HG02885 (cell line): ENCODE measurements at regions not wholly inside any gene's neighbourhood (a gene's known extent, or its start where the extent isn't known, plus 50 kb on each side); places are given as distances from the start of the nearest gene placed in this dataset.

ENCODE experiments used
- ATAC-seq: cut with Tn5 transposase; IDR thresholded peaks from one replicate; pipeline ENCODE4 v1.9.1; 2021; ENCODE audit warnings: mild to moderate bottlenecking; ENCODE audit not compliant: unreplicated experiment, poor library complexity

DNA sequence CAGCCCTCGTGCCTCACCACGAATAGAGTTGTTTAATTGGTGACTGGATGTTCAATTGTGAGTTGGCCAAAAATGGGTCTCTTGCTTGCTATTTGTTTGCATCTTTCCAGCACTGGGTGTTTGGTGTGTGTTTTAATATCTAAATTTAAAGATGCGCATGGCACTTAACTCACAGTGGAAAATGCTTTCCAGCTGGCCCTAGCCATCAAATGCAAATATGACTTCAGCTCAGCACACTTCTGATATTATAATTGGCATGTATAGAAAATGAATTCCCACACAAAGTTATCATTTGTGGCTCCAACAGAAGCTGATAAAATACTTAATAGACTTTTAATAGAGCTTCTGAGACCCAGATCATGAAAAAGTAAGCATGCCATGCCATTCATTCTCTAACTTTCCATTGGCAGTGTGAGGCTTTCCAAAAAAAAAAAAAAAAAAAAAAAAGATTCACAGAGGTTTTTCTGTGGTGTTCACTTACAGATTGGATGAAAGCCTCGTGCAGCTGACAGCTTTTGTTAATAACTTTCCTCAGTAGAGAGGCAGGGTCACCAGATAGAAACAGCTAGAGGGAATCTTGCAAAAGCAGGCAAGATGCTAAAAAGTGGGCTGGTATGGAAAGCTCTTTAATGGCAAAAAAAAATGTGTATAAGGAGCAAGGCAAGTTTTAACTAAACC, 425.2 kb downstream of the GALC start:
- ATAC-seq: no peak

DNA sequence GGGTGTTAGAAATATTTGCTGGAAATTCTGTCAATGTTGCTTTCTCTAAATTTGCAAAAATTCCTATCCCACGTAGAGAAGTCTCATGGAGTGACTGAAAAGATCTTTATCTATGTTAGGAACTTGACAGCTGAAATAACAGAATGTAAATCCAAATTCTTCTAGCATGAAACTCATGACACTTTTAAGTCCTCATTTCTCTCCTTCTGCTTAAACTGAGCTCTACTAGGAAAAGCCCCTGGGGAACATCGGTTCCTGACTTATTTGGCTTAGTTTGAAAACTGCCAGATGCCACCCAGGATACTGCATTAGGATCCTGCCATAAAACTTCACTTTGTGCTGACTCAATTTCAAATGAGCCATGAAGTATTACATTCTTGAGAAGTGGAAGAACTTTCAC, 426.0 kb downstream of the GALC start:
- ATAC-seq: no peak

DNA sequence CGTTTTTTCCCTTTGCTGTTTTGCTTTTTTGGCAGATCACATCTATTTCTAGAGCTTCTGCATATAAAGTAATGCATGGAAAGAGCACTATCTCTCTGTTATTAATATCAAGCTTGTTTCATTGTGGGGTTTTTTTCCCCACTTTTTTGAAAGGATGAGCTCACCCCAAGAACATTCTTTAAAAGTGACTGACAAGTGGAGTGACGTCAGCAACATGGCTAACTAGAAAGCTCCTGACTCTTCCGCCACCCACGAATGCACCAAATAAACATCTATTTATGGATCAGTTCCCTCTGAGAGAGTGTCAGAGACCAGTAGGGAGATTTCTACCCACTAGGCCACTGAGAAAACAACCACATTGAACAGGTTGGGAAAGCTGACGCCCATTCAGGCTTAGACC, 445.4 kb downstream of the GALC start:
- no peak for ATAC-seq

DNA sequence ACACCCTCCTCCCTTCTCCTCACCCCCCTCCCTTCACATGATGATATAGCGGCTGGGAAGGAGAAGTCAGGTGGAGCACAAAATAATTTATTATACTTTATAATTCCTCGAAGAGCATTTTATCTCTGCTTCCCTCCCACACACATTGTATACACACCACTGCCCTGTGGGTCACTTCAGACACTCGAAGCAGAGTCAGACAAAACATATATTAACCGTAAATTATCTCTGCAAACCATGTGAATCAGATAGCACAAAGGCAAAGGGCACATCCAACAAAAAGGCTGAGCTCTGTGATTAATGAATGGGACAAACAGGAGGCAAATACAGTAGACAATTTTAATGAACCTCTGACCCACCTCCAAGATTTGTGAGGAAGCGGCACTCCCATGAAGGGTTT, 450.7 kb downstream of the GALC start:
- no peak for ATAC-seq

DNA sequence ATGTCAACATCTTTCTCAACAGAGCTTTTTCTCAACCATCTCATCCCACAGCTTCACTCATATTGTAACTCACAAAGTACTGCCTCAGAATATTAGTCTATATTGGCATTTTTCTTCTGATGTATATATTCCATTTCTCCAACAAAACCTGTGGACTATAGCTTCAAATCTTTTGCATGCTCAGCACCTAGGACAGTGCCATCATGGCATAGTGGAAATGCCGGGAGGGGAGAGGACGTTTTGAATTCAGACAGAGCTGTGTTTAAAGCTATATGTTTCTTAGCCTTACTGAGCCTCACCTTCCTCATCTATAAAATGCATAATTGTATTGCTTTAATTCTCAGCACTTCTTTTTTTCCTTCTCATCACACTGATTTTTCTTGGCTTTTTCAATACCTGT, 452.6 kb downstream of the GALC start:
- no peak for ATAC-seq

DNA sequence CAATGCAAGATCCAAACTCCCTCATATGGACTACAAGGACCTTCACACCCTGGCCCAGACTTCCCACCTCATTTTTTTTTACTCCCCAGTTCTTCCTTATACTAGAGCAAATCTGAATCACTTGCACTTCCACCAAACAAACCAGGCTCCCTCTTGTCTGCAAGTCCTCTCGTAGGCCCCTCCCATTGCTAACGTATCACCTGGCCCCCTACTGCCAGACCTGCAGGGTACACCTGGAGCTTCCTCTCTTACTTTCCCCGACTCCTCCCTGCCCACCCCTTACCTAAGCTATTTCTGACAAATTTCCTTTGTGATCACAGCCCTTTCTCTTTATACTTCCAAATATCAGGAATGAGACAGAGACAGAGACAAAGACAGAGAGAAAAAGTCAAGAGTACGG, 463.9 kb downstream of the GALC start:
- ATAC-seq: no peak

DNA sequence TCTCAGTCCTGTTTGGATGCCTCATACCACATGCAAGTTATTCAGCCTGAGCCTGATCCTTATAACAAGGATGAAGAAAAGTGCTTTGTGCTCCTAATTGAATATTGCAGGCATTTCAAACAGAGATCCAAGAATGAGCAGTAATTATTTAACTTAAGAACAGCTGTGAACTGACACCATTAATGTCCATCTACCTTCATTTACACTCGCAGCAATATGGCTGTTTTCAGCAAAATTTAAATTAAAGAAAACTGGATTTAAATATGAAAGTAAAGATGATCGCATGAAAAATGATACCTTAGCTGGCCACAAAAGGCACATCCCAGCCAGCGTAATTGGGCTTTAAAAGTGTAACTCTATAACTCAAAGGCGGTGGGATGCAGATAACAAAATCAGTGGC, 466.3 kb downstream of the GALC start:
- no peak for ATAC-seq

DNA sequence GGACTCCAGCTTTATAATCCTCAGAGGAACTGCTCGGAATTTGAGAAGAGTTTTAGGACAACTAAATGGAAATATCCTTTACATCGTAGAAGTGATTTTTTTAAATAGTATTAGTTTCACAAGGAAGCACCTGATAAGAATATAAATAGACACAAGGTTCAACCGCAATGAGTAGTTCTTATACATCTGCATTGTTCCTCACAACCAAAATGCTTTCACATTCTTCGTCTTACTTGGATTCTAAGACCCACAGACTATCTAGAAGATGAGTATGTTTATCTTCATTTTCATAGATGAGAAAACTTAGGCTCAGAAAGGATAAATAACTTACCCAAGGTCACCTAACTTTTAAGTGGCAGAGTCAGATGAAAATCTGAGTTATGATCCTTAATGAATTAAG, 469.0 kb downstream of the GALC start:
- no peak for ATAC-seq

DNA sequence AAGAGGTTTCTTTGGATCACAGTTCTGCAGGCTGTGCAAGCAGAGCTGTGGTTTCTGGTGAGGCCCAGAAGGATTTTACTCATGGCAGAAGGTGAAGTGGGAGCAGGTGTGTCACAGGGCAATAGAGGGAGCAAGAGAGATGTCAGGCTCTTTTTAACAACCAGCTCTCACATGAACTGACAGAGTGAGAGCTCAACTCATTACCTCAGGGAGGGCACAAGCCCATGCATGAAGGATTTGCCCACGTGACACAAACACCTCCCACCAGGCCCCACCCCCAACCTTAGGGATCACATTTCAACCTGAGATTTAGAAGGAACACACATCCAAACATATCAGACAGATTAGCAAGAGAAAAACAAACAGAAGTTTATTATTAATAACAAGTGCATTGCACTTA, 470.4 kb downstream of the GALC start:
- ATAC-seq: no peak

DNA sequence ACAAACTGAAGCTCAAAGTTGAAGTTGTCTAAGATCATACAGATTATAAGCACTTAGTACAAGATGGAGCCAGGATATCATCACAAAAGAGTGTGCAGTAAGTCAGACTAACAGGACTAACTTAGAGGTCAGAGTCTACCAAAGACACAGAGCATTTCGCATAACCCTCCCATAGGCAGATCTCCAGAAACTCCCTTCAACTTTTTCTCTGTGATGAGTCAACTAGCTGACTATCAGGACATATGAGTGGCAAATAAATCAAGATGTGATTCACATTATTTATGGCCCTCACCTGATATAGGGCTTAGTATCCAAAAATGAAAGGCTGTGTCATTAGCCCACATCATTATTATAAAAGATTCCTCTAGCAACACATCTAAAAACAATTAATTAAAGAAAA, 484.6 kb downstream of the GALC start:
- ATAC-seq: no peak

DNA sequence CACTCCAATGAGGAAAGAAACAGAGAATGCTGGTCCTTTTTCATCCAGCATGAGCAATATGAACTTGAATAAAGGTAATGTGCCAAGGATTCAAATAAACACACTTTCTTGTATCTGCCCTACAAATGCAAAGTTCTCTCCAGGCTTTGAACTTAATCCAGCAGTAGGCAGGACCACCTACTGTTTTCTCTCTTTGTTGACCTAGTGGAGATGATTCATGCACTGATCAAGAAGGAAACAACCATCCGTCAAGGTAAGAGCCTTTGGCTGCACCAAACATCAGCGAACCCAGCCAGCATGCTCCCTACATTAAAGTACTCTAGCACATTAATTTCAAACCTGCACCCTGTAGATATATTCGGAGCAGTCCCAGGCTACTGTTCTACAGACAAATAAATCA, 489.3 kb downstream of the GALC start:
- ATAC-seq: no peak

DNA sequence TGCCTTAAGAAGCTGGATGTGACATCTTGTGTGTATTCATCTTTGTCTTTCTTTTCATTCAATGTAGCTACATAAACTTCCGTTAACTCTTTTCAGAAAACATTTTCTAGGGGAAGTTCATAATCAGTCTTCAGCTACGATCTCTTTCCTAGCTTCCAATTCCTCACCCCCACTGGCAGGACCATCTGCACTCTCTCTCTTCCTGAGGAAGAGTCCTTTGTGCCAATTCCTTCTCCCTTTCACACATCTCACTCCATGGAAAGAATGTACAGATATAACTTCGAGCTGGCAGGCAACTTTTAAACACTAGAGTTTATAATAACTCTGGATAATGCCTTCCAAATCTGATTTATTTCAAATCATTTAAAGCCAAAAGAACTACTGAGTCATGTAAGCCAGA, 495.7 kb downstream of the GALC start:
- ATAC-seq: no peak

DNA sequence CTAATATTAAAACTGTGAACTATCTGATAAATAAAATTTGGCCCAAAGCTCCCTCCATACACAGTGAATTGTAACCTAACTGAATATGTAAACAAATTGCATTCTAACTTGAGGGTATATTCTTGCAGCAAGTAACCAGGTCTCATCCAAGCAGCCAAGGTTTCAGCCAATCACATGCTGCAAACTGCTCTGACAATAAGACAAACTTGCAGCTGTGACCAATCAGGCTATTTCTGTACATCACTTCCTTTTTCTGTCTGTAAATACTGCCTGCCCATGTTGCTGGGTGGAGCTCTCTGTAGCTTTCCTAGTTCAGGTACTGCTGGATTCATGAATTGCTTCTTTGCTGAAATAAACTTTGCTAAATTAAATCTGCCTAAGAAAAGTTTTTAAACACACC, 499.0 kb downstream of the GALC start:
- no peak for ATAC-seq

DNA sequence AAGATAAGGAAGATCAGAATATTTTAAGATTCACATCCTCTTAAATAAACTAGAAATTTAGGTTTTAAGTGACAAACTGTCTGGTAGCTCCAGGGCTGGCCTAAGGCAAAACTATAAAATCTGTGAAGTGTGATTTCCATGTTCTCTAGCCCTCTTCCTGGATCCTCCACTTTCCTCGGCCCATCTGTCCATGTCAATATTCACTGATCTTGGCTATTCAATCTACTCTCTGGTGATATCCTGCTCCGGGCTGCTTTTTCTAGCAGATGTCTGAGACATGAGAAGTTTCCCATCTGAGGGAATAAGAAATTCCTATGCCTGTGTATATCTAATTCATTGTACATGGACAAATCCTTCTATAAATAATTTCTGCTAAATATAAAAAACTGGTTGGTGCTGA, 500.4 kb downstream of the GALC start:
- ATAC-seq: no peak

DNA sequence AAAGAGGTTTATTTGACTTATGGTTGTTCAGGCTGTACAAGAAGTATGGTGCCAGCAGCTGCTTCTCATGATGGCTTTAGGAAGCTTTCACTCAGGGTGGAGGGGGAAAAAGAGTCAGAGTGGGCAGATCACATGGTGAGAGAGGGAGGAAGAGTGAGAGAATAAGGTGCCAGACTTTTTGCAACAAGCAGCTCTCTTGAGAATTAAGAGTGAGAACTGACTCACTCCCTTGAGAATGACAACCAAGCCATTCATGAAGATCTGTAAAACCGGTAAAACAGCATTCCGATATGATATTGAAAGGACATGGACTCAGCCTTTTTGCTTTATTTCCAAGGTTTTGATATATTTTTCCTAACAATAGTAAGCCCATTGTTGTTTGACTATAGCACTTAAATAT, 501.2 kb downstream of the GALC start:
- no peak for ATAC-seq

DNA sequence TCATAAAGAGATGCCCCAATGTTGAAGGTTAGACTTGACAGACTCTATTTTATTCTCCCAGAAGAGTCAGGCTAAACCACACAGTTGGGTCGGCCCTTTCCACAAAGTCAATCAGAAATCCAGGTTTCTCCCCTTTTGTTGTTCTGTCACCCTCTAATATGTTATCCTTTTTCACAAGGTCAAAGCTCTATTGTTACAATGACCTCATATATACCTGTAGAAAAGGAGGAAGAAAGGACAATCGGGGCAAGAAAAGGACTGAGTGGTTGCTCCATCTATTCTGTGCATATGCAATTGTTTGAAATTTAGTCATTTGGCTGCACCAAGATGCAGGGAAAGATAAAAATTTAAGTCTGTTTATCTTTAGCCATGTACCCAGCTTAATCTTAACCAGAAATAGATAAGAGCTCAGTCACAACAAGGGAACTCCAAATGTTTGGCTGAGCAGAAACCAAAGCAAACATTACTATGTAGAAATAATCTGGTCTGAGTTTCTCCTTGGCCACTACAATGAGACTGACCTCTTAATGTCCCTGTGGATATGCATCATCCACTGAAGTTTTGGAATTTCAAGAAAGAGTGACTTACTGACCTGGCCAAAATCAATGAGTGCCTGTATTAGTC, 503.7 kb downstream of the GALC start:
- no peak for ATAC-seq

DNA sequence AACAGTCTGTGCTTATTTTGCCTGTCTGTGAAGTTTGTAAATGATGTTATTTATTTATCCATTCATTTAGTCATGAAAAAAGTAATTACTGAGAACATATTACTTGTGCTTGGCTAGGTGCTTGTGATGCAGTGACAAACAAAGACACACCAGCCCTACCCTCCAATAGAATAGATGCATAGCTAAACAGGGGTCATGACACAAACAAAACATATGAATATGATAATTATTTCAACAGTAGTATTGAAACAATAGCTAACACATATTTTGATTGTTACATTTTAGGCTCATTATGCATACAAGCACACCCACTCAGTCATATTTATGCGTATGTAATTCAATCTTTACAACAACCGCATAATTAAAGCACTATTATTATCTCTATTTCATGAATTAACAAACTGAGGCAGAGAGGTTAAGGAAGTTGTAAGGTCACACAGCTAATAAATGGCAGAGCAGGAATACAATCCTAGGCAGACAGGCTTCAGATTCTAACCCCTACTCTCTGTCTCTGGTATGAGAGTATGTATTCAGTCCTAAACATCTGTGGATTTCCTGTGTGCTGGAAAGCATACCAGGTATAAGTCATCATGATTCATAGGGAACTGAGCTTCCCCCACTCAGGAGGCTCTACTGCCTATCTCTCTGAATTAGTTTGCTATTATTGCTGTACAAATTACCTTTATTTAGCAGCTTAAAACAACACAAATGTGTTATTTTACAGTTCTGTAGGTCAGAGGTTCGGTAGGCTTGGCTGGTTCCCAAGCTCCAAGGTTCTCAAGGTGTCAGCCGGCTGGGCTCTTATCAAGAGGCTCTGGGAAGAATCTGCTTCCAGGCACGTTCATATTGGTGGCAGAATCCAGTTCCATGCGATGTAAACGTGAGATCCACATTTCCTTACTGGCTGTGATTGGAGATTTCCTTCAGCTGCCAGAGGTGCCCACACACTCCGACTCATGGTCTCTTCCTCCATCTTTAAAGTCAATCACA, 509.4 kb downstream of the GALC start:
- ATAC-seq: no peak

DNA sequence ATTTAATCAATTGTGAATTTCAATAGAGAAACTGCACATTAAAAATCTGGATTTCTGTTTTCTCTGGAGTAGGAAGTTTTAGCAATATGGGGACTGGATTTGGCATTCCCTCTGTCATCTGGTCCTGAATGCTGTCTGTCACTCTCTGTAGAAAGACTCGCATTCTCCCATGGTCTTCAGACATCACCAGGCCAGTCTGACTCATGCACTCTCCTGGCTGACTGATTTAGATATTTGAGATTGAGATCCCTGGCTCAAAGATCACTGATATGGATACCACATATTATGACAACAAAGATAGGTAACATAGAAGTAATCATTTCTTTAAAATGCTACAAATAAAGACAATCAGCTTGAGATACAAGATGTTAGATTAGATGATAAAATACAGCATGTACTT, 524.5 kb downstream of the GALC start:
- ATAC-seq: no peak

DNA sequence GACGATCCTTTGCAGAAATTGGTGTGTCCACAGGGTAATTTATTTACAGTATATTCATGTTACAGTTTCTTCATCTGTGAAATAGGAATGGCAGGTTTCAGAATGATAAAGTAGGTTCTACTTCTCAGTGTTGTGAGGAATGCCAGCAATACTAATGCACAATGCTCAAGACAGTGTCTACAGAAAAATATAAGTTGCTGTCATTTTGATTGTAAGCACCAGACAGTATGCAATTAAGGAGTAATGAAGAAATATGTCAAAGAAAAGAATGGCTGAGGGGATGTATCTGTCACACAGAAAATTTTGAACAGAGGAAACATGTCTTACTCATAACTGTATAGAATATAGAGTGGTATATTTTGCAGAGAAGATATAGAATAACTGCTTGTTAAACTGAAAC, 525.4 kb downstream of the GALC start:
- no peak for ATAC-seq

DNA sequence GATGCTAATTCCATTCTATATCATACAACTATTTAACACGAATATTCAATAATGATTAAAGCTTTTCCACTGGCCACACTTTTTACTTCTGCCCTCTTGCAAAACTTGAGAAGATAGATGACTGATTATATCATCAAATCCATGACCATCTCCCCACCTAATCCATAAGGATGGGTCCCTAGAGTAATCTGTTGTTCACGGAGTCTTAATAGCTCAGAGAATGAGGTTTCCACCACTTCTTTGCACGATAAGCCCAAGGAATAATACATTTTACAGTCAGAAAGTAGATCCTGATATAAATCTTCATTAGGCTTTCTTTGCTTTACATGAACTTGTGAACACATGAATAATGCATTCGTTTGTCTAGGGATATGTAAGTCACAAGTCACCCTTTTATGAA, 527.2 kb downstream of the GALC start:
- no peak for ATAC-seq

DNA sequence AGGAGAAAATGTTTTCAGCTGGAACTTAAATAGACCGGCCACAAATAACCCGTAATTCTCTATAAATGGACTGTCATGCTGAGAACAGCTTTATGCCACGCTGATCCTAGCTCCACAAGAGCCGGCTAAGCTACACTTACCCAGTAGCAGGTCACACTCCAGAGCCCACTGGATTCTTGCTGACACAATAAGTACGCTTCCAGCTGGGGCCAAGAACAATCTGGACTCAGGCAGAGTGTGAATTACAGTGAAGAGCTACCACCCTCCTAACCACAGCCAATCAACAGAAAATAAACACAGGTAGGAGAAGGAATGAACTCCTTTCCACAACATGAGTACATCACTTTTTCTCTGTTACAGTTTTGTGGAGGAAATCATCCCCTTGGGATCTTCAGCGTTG, 531.3 kb downstream of the GALC start:
- no peak for ATAC-seq
